Stomach (tissue), 8 donors: ENCODE measurements at regions not wholly inside any gene's neighbourhood (a gene's known extent, or its start where the extent isn't known, plus 50 kb on each side); places are given as distances from the start of the nearest gene placed in this dataset.

Experiments
- DNase-seq, 2 donors: peaks; one replicate each; pipeline versions ENCODE4 v3.0.0 to v3.0.0-alpha.2; 2013 to 2019
- H3K27ac ChIP-seq, 5 donors: fragments of 200-600 bp in 4 of 5; sonication (generic) in 4 of 5; one replicate each; pipeline ENCODE4 v1.5.1; 2013 to 2019; ENCODE audit warnings: mild to moderate bottlenecking in 1 of 5, moderate library complexity in 1 of 5
- H3K27me3 ChIP-seq, 3 donors: fragments of 200-600 bp; sonication (generic); one replicate each; pipeline ENCODE4 v1.5.1; 2017 to 2019; ENCODE audit warnings: mixed run types in 1 of 3
- H3K36me3 ChIP-seq, 4 donors: fragments of 200-600 bp; sonication (generic); 1 replicate in 3 of 4; 2 replicates in 1 of 4; pipeline ENCODE4 v1.5.1; 2016 to 2019
- H3K4me1 ChIP-seq, 4 donors: fragments of 200-600 bp; sonication (generic); one replicate each; pipeline ENCODE4 v1.5.1; 2016 to 2019
- H3K4me3 ChIP-seq, 4 donors: fragments of 200-600 bp; sonication (generic) in 3 of 4; one replicate each; pipeline ENCODE4 v1.5.1; 2016 to 2019; ENCODE audit warnings: mild to moderate bottlenecking in 1 of 4
- H3K9me3 ChIP-seq, 4 donors: fragments of 200-600 bp; sonication (generic); one replicate each; pipeline ENCODE4 v1.5.1; 2016 to 2019
- EP300 ChIP-seq: sonication (generic); formaldehyde crosslinking; IDR thresholded peaks from one replicate; pipeline ENCODE4 v1.6.1; 2017; ENCODE audit warnings: antibody characterized with exemption
- POLR2A ChIP-seq, 4 donors: fragments of 450-650 bp; IDR thresholded peaks; one replicate each; pipeline ENCODE4 v1.6.1; 2016; ENCODE audit warnings: antibody characterized with exemption in 4 of 4, control low read depth in 2 of 4, mild to moderate bottlenecking in 1 of 4, moderate library complexity in 1 of 4
- POLR2AphosphoS5 ChIP-seq, 3 donors: sonication (generic); formaldehyde crosslinking; IDR thresholded peaks; one replicate each; pipeline ENCODE4 v1.6.1; 2016; ENCODE audit warnings: antibody characterized with exemption in 3 of 3
- WGBS, 5 donors: extraction: QIAGEN DNeasy Blood & Tissue Kit in 3 of 5; methylation state at CpG; one replicate each; pipeline versions ENCODE4 v1.1.5 to v1.1.7; 2013 to 2018; 5-methylcytosine and 5-hydroxymethylcytosine counted together
- intact Hi-C: fragments of 100-400 bp; cut with DNase I; formaldehyde crosslinking; loops from one replicate; pipeline ENCODE4 v1.15.1; 2023; ENCODE audit warnings: low total_unique reads
- TF ChIP-seq, protein P1 (sequence below), 7 experiments: fragments of 450-650 bp in 4 of 7; fragments of 200-600 bp in 3 of 7; sonication (generic) in 3 of 7; IDR thresholded peaks; one replicate each; pipeline ENCODE4 v1.5.1; 2016 to 2019; ENCODE audit warnings: antibody characterized with exemption in 7 of 7, control low read depth in 2 of 7, mild to moderate bottlenecking in 1 of 7
- donor health status: healthy with polysubstance abuse.
- donor health status: Bipolar disorder and iron deficiency.
- donor health status: healthy.

DNA sequence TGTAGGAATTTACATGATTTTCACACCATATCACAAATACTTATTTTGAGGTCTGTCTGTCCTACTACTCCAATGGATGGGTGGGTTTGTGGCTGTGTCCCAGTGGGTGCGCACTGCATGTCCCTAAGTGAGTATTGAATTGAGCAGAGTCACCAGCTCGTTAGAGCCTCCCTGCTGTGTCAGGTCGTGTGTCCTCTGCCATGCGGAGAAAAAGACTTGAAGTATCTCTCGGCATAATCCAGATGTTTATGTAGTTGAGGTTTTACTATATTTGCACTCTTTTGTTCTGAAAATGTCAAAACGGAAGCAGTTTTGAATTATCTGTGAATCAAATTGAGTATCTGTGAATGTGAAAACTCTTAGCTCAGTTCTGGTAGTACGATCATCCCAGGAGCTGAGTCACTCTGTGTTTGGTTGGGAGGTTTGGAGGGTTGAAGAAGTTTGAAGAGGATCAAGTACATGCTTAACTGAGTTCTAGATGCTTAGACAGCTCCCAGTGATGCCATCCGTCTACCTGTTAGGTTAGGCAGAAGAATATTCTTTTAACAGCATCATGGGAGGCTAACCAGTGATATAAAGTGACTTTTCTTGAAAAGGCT, 194.2 kb downstream of the TENT4A start:
- 74 to 88% (median 83%) methylated on average over 8 of the region's 8 CpGs for WGBS, 5 donors

DNA sequence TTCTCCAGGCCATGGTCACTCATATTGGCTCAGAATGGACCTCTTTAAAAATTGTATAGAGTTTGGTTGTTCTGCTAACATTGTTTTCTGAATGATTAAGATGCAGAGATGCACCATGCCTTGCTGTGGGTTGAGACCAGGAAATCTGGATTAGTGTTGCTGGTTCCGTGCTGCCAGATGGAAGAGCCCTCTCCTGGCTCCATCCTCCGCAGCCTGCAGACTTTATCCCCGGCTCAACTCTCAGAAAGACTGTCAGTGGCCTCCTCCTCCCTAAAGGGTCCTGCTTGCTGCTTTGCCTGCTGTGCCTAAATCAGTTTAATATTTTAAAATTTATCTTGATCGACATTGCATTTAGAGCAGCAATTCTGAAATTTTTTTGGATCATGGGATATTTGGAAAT, 196.7 kb downstream of the TENT4A start:
- no peaks in the 10 kb centered on the region for H3K36me3 ChIP-seq
- WGBS, 5 donors = 75 to 88% (median 87%) methylated on average over 4 of the region's 4 CpGs
- DNase-seq = no peak
- no peaks in the 10 kb centered on the region for H3K27me3 ChIP-seq
- H3K9me3 ChIP-seq = no peaks in the 10 kb centered on the region
- intact Hi-C loops = no loop called here
- TF ChIP-seq EP300 (no peak), POLR2A (IDR thresholded peaks at IDR 0.05) (no peak), POLR2AphosphoS5 (IDR thresholded peaks at IDR 0.05) (no peak)
- TF ChIP-seq, protein P1, sequence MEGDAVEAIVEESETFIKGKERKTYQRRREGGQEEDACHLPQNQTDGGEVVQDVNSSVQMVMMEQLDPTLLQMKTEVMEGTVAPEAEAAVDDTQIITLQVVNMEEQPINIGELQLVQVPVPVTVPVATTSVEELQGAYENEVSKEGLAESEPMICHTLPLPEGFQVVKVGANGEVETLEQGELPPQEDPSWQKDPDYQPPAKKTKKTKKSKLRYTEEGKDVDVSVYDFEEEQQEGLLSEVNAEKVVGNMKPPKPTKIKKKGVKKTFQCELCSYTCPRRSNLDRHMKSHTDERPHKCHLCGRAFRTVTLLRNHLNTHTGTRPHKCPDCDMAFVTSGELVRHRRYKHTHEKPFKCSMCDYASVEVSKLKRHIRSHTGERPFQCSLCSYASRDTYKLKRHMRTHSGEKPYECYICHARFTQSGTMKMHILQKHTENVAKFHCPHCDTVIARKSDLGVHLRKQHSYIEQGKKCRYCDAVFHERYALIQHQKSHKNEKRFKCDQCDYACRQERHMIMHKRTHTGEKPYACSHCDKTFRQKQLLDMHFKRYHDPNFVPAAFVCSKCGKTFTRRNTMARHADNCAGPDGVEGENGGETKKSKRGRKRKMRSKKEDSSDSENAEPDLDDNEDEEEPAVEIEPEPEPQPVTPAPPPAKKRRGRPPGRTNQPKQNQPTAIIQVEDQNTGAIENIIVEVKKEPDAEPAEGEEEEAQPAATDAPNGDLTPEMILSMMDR (IDR thresholded peaks at IDR 0.05) = no peak
- no peak overlapping the region for H3K27ac ChIP-seq
- no peaks in the 10 kb centered on the region for H3K4me1 ChIP-seq
- H3K4me3 ChIP-seq = no peak overlapping the region

More for the DNA sequence above, 194.2 kb downstream of the TENT4A start:
- intact Hi-C loops = no loop called here
- H3K27me3 ChIP-seq = no peaks in the 10 kb centered on the region
- no peaks in the 10 kb centered on the region for H3K36me3 ChIP-seq
- no peaks in the 10 kb centered on the region for H3K9me3 ChIP-seq
- no peak for DNase-seq
- H3K27ac ChIP-seq = no peak overlapping the region
- no peak overlapping the region for H3K4me3 ChIP-seq
- no peak for TF ChIP-seq EP300
- no peak for TF ChIP-seq POLR2A (IDR thresholded peaks at IDR 0.05)
- no peak for TF ChIP-seq POLR2AphosphoS5 (IDR thresholded peaks at IDR 0.05)
- TF ChIP-seq, protein P1 (IDR thresholded peaks at IDR 0.05) = no peak
- H3K4me1 ChIP-seq = no peaks in the 10 kb centered on the region

DNA sequence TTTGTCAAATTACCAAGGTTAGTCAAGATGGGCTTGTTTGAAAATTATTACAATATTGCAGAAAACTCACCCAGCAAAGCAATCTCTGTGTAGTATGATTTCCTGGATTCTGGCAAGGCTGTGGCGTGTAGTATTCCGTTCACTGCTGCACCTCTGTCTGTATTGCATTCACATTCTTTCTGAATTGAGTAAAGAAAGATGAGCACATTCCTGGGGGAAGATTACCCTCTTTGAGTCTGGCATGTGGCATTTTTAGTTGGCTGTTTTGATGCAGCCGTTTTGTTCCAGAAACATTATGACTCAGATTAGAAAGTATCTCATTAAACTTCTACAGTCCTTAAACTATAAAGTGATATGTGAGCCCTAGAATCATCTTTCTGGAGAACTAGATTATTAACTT, 197.7 kb downstream of the TENT4A start:
- intact Hi-C loops = no loop called here
- DNase-seq = no peak
- H3K4me3 ChIP-seq = no peak overlapping the region
- no peaks in the 10 kb centered on the region for H3K4me1 ChIP-seq
- WGBS, 5 donors = 83 to 89% (median 87%) methylated on average over 3 of the region's 3 CpGs
- no peak for TF ChIP-seq EP300
- TF ChIP-seq POLR2A (IDR thresholded peaks at IDR 0.05) = no peak
- no peak for TF ChIP-seq POLR2AphosphoS5 (IDR thresholded peaks at IDR 0.05)
- TF ChIP-seq, protein P1 (IDR thresholded peaks at IDR 0.05) = no peak
- H3K9me3 ChIP-seq = no peaks in the 10 kb centered on the region
- H3K27ac ChIP-seq = no peak overlapping the region
- no peaks in the 10 kb centered on the region for H3K36me3 ChIP-seq
- H3K27me3 ChIP-seq = no peaks in the 10 kb centered on the region

DNA sequence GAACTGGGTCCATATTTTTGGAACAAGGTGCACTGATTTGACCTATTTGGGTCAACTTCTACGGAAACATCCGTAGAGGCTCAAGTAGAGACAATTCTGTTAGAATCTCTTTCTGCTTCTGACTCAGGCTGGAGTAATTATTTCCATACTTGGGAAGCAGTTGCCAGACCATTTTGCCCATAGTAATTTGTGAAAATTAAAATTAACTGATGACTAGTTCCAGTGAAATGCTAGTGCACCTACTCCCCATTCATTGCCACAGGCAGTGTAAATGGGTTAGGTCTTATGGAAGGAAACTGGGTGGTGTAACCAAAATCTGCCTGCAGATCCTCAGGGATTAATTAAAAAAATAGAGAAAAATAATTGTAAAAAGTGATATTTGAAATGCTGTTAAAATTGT, 201.1 kb downstream of the TENT4A start:
- Histone ChIP-seq H3K27ac (no peak overlapping the region), H3K27me3 (no peaks in the 10 kb centered on the region), H3K36me3 (no peaks in the 10 kb centered on the region), H3K4me1 (no peaks in the 10 kb centered on the region), H3K4me3 (no peak overlapping the region), H3K9me3 (no peaks in the 10 kb centered on the region)
- no peak for TF ChIP-seq POLR2A (IDR thresholded peaks at IDR 0.05)
- TF ChIP-seq, protein P1 (IDR thresholded peaks at IDR 0.05) = no peak
- TF ChIP-seq EP300 = no peak
- TF ChIP-seq POLR2AphosphoS5 (IDR thresholded peaks at IDR 0.05) = no peak
- no peak for DNase-seq
- intact Hi-C loops = no loop called here
- 90 to 97% (median 93%) methylated on average over 2 of the region's 2 CpGs for WGBS, 5 donors
